ENCODE measurements at regions not wholly inside any gene's neighbourhood (a gene's known extent, or its start where the extent isn't known, plus 50 kb on each side); places are given as distances from the start of the nearest gene placed in this dataset.

DNA sequence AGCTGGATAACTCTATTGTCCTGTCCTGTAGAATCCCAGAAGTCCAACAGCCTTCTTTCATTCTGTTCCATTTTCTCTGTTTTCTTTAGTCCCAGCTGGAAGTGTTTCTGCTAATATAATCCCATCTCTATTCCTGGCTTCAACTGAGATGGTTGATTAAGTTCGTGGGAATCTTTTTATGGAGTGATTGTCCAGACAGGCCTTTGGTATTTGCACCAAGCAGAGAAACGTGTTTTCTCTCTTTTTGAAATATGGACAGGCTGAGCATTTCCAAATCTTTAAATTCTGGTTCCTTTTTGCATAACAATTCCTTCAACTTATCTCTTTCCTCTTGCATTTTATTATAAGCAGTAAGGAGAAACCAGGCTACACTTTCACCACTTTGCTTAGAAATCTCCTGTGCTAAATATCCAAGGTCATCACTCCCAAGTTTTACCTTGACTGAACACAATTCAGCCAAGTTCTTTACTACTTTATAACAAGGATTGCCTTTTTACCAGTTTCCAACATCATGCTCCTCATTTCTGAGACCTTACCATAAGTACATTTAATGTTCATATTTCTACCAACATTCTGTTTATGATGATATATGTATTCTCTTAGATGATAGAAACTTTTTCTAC is 108.8 kb downstream of the ZFP36L2 start:
- TF ChIP-seq CTCF (conservative IDR thresholded peaks at IDR 0.05 in 1 of 2, IDR thresholded peaks at IDR 0.05 in 1 of 2; ENCODE audit: low read depth in 1 of 2, low read length in 2 of 2): no peak
- no peak for TF ChIP-seq EZH2 (IDR thresholded peaks at IDR 0.05; ENCODE audit: low read length, missing control alignments)

Data from fibroblast of lung (primary cell).